Progenitor cell of endocrine pancreas (in vitro differentiated cells): ENCODE measurements at regions not wholly inside any gene's neighbourhood (a gene's known extent, or its start where the extent isn't known, plus 50 kb on each side); places are given as distances from the start of the nearest gene placed in this dataset.

ENCODE experiments used
- DNase-seq: peaks from one replicate; pipeline ENCODE4 v3.0.0; 2021; ENCODE audit warnings: low spot score; ENCODE audit not compliant: unreplicated experiment
- H3K27ac Mint-ChIP-seq: 2 replicates; pipeline ENCODE4 v1.8.0; 2021; ENCODE audit warnings: mild to moderate bottlenecking, moderate library complexity, mixed read lengths
- H3K27me3 Mint-ChIP-seq: 2 replicates; pipeline ENCODE4 v1.8.0; 2021; ENCODE audit warnings: mixed read lengths
- H3K36me3 Mint-ChIP-seq: 2 replicates; pipeline ENCODE4 v1.8.0; 2022; ENCODE audit warnings: mixed read lengths; ENCODE audit not compliant: insufficient read depth
- H3K4me1 Mint-ChIP-seq: 2 replicates; pipeline ENCODE4 v1.8.0; 2021; ENCODE audit warnings: low read depth, mixed read lengths
- H3K4me3 Mint-ChIP-seq: 2 replicates; pipeline ENCODE4 v1.8.0; 2021; ENCODE audit warnings: low read depth, mild to moderate bottlenecking, moderate library complexity, mixed read lengths
- H3K9me3 Mint-ChIP-seq: 2 replicates; pipeline ENCODE4 v1.8.0; 2021; ENCODE audit warnings: low read depth, mixed read lengths
- CTCF ChIP-seq: fragments of 200-600 bp; sonication (generic); IDR thresholded peaks from one replicate; pipeline ENCODE4 v1.5.0; 2021; ENCODE audit warnings: antibody characterized with exemption, mild to moderate bottlenecking; ENCODE audit not compliant: unreplicated experiment

- Mint-ChIP-seq H3K27ac (no peak overlapping the region), H3K4me1 (peaks cover 12% of the 10 kb centered on the region), H3K9me3 (peaks cover 5% of the 10 kb centered on the region), H3K36me3 (peaks cover 1% of the 10 kb centered on the region), H3K27me3 (no peaks in the 10 kb centered on the region), H3K4me3 (no peak overlapping the region)
- TF ChIP-seq CTCF = no peak
- no peak for DNase-seq
Observed at GRCh38 chr3:25046911-25047771, 380.9 kb upstream of the RARB start.

GRCh38 chr3:25049304-25049703, 378.8 kb upstream of the RARB start:
- TF ChIP-seq CTCF = no peak
- Mint-ChIP-seq H3K36me3 (peaks cover 1% of the 10 kb centered on the region), H3K9me3 (peaks cover 5% of the 10 kb centered on the region), H3K27me3 (no peaks in the 10 kb centered on the region), H3K27ac (no peak overlapping the region), H3K4me1 (peaks cover 12% of the 10 kb centered on the region), H3K4me3 (no peak overlapping the region)
- no peak for DNase-seq

GRCh38 chr3:25053360-25053759, 374.7 kb upstream of the RARB start:
- DNase-seq = no peak
- no peak overlapping the region for H3K27ac Mint-ChIP-seq
- no peak for TF ChIP-seq CTCF
- no peaks in the 10 kb centered on the region for H3K9me3 Mint-ChIP-seq
- no peaks in the 10 kb centered on the region for H3K4me1 Mint-ChIP-seq
- no peaks in the 10 kb centered on the region for H3K36me3 Mint-ChIP-seq
- H3K27me3 Mint-ChIP-seq = no peaks in the 10 kb centered on the region
- no peak overlapping the region for H3K4me3 Mint-ChIP-seq

GRCh38 chr3:25056036-25056755, 371.9 kb upstream of the RARB start:
- H3K9me3 Mint-ChIP-seq = no peaks in the 10 kb centered on the region
- no peaks in the 10 kb centered on the region for H3K4me1 Mint-ChIP-seq
- DNase-seq = no peak
- TF ChIP-seq CTCF = no peak
- no peak overlapping the region for H3K27ac Mint-ChIP-seq
- H3K4me3 Mint-ChIP-seq = no peak overlapping the region
- no peaks in the 10 kb centered on the region for H3K27me3 Mint-ChIP-seq
- no peaks in the 10 kb centered on the region for H3K36me3 Mint-ChIP-seq

GRCh38 chr3:25056803-25057351, 371.2 kb upstream of the RARB start:
- no peaks in the 10 kb centered on the region for H3K27me3 Mint-ChIP-seq
- H3K27ac Mint-ChIP-seq = no peak overlapping the region
- no peak overlapping the region for H3K4me3 Mint-ChIP-seq
- no peak for DNase-seq
- TF ChIP-seq CTCF = no peak
- H3K9me3 Mint-ChIP-seq = no peaks in the 10 kb centered on the region
- H3K36me3 Mint-ChIP-seq = no peaks in the 10 kb centered on the region
- H3K4me1 Mint-ChIP-seq = no peaks in the 10 kb centered on the region
